ENCODE measurements at regions not wholly inside any gene's neighbourhood (a gene's known extent, or its start where the extent isn't known, plus 50 kb on each side); places are given as distances from the start of the nearest gene placed in this dataset.

GRCh38 chr5:126195410-126196100, 227.7 kb upstream of the GRAMD2B start:
- Mint-ChIP-seq H3K27ac (no peak overlapping the region), H3K4me3 (no peak overlapping the region), H3K4me1 (no peaks in the 10 kb centered on the region), H3K36me3 (no peaks in the 10 kb centered on the region), H3K9me3 (peaks cover 0 to 15% (median 1%) of the 10 kb centered on the region in 11 donors), H3K27me3 (peaks cover 0 to 7% (median 0%) of the 10 kb centered on the region in 5 donors)
- ChIA-PET CTCF (no interaction called here), POLR2A (no interaction called here)
- H3K36me3 ChIP-seq (ENCODE audit: control insufficient read depth in 2 of 3, insufficient read depth in 3 of 3, low read length in 3 of 3), result no peaks in the 10 kb centered on the region
- no peak overlapping the region for H3K27ac ChIP-seq (ENCODE audit: low read depth, low read length)
- no peaks in the 10 kb centered on the region for H3K4me1 ChIP-seq (ENCODE audit: control insufficient read depth in 2 of 2, insufficient read depth in 2 of 2, low read length in 2 of 2)
- no peaks in the 10 kb centered on the region for H3K27me3 ChIP-seq (ENCODE audit: control insufficient read depth in 2 of 2, insufficient read depth in 2 of 2, low read length in 2 of 2)
- DNase-seq, result no peak
- no peak for ATAC-seq
- intact Hi-C loops (cut with micrococcal nuclease), result loop anchor here in 1 of 2 donors (10.0 kb wide), 1 partner anchor 689 kb away; no protein-coding TSS in a partner anchor
- H3K9me3 ChIP-seq (ENCODE audit: control insufficient read depth in 2 of 3, low read length in 3 of 3), result no peaks in the 10 kb centered on the region
- H3K4me3 ChIP-seq (ENCODE audit: low read length), result no peak overlapping the region

- POLR2A ChIA-PET, result no interaction called here
- no peak for ATAC-seq
Measured at GRCh38 chr5:126198531-126198930, 224.7 kb upstream of the GRAMD2B start.

GRCh38 chr5:126199467-126199866, 223.7 kb upstream of the GRAMD2B start:
- Mint-ChIP-seq H3K4me3 (no peak overlapping the region), H3K4me1 (no peaks in the 10 kb centered on the region), H3K36me3 (no peaks in the 10 kb centered on the region), H3K9me3 (peaks cover 0 to 19% (median 6%) of the 10 kb centered on the region in 11 donors), H3K27ac (no peak overlapping the region), H3K27me3 (peaks cover 0 to 7% (median 2%) of the 10 kb centered on the region in 5 donors)
- Histone ChIP-seq H3K27ac (ENCODE audit: low read depth, low read length) (no peak overlapping the region), H3K27me3 (ENCODE audit: control insufficient read depth in 2 of 2, insufficient read depth in 2 of 2, low read length in 2 of 2) (no peaks in the 10 kb centered on the region), H3K9me3 (ENCODE audit: control insufficient read depth in 2 of 3, low read length in 3 of 3) (no peaks in the 10 kb centered on the region), H3K4me1 (ENCODE audit: control insufficient read depth in 2 of 2, insufficient read depth in 2 of 2, low read length in 2 of 2) (no peaks in the 10 kb centered on the region), H3K36me3 (ENCODE audit: control insufficient read depth in 2 of 3, insufficient read depth in 3 of 3, low read length in 3 of 3) (no peaks in the 10 kb centered on the region), H3K4me3 (ENCODE audit: low read length) (no peak overlapping the region)
- ChIA-PET CTCF (no interaction called here), POLR2A (no interaction called here)
- DNase-seq (no peak), ATAC-seq (no peak)
- intact Hi-C loops (cut with micrococcal nuclease), result loop anchor here in 1 of 2 donors (10.0 kb wide), 1 partner anchor 685 kb away; no protein-coding TSS in a partner anchor

More at GRCh38 chr5:126198531-126198930, 224.7 kb upstream of the GRAMD2B start:
- intact Hi-C loops (cut with micrococcal nuclease), result loop anchor here in 1 of 2 donors (10.0 kb wide), 1 partner anchor 686 kb away; no protein-coding TSS in a partner anchor
- Histone ChIP-seq H3K36me3 (ENCODE audit: control insufficient read depth in 2 of 3, insufficient read depth in 3 of 3, low read length in 3 of 3) (no peaks in the 10 kb centered on the region), H3K9me3 (ENCODE audit: control insufficient read depth in 2 of 3, low read length in 3 of 3) (no peaks in the 10 kb centered on the region), H3K27ac (ENCODE audit: low read depth, low read length) (no peak overlapping the region), H3K27me3 (ENCODE audit: control insufficient read depth in 2 of 2, insufficient read depth in 2 of 2, low read length in 2 of 2) (no peaks in the 10 kb centered on the region), H3K4me3 (ENCODE audit: low read length) (no peak overlapping the region), H3K4me1 (ENCODE audit: control insufficient read depth in 2 of 2, insufficient read depth in 2 of 2, low read length in 2 of 2) (no peaks in the 10 kb centered on the region)
- CTCF ChIA-PET, result no interaction called here
- Mint-ChIP-seq H3K27me3 (peaks cover 0 to 7% (median 2%) of the 10 kb centered on the region in 5 donors), H3K4me1 (no peaks in the 10 kb centered on the region), H3K27ac (no peak overlapping the region), H3K4me3 (no peak overlapping the region), H3K9me3 (peaks cover 0 to 13% (median 6%) of the 10 kb centered on the region in 11 donors), H3K36me3 (no peaks in the 10 kb centered on the region)
- no peak for DNase-seq

- no peaks in the 10 kb centered on the region for H3K4me1 Mint-ChIP-seq
- intact Hi-C loops (cut with micrococcal nuclease), result no loop called here
- H3K27me3 Mint-ChIP-seq, result no peaks in the 10 kb centered on the region
- Histone ChIP-seq H3K27me3 (ENCODE audit: control insufficient read depth in 2 of 2, insufficient read depth in 2 of 2, low read length in 2 of 2) (no peaks in the 10 kb centered on the region), H3K36me3 (ENCODE audit: control insufficient read depth in 2 of 3, insufficient read depth in 3 of 3, low read length in 3 of 3) (no peaks in the 10 kb centered on the region), H3K27ac (ENCODE audit: low read depth, low read length) (no peak overlapping the region), H3K4me1 (ENCODE audit: control insufficient read depth in 2 of 2, insufficient read depth in 2 of 2, low read length in 2 of 2) (no peaks in the 10 kb centered on the region), H3K9me3 (ENCODE audit: control insufficient read depth in 2 of 3, low read length in 3 of 3) (no peaks in the 10 kb centered on the region), H3K4me3 (ENCODE audit: low read length) (no peak overlapping the region)
- peaks cover 0 to 48% (median 14%) of the 10 kb centered on the region in 11 donors for H3K9me3 Mint-ChIP-seq
- H3K36me3 Mint-ChIP-seq, result peaks cover 0 to 8% (median 0%) of the 10 kb centered on the region in 5 donors
- ATAC-seq, result no peak
- ChIA-PET POLR2A (no interaction called here), CTCF (no interaction called here)
- no peak overlapping the region for H3K27ac Mint-ChIP-seq
- DNase-seq, result no peak
- no peak overlapping the region for H3K4me3 Mint-ChIP-seq
Measured at GRCh38 chr5:126208691-126209090, 214.5 kb upstream of the GRAMD2B start.

- H3K27me3 Mint-ChIP-seq, result no peaks in the 10 kb centered on the region
- CTCF ChIA-PET, result interaction anchor here (0.6 kb wide), 1 partner anchor 383 kb away, joined by 3 read pairs; no protein-coding TSS in a partner anchor
- no peaks in the 10 kb centered on the region for H3K9me3 ChIP-seq (ENCODE audit: control insufficient read depth in 2 of 3, low read length in 3 of 3)
- no peak overlapping the region for H3K27ac Mint-ChIP-seq
- POLR2A ChIA-PET, result no interaction called here
- H3K27ac ChIP-seq (ENCODE audit: low read depth, low read length), result no peak overlapping the region
- H3K4me3 ChIP-seq (ENCODE audit: low read length), result no peak overlapping the region
- no peaks in the 10 kb centered on the region for H3K36me3 Mint-ChIP-seq
- H3K4me3 Mint-ChIP-seq, result no peak overlapping the region
- intact Hi-C loops (cut with micrococcal nuclease), result no loop called here
- peaks cover 0 to 41% (median 8%) of the 10 kb centered on the region in 11 donors for H3K9me3 Mint-ChIP-seq
- H3K27me3 ChIP-seq (ENCODE audit: control insufficient read depth in 2 of 2, insufficient read depth in 2 of 2, low read length in 2 of 2), result no peaks in the 10 kb centered on the region
- H3K4me1 ChIP-seq (ENCODE audit: control insufficient read depth in 2 of 2, insufficient read depth in 2 of 2, low read length in 2 of 2), result no peaks in the 10 kb centered on the region
- DNase-seq (no peak), ATAC-seq (no peak)
- no peaks in the 10 kb centered on the region for H3K36me3 ChIP-seq (ENCODE audit: control insufficient read depth in 2 of 3, insufficient read depth in 3 of 3, low read length in 3 of 3)
- H3K4me1 Mint-ChIP-seq, result no peaks in the 10 kb centered on the region
Measured at GRCh38 chr5:126210955-126211354, 212.3 kb upstream of the GRAMD2B start.

GRCh38 chr5:126219616-126220015, 203.6 kb upstream of the GRAMD2B start:
- Histone ChIP-seq H3K36me3 (ENCODE audit: control insufficient read depth in 2 of 3, insufficient read depth in 3 of 3, low read length in 3 of 3) (no peaks in the 10 kb centered on the region), H3K4me3 (ENCODE audit: low read length) (no peak overlapping the region), H3K27me3 (ENCODE audit: control insufficient read depth in 2 of 2, insufficient read depth in 2 of 2, low read length in 2 of 2) (no peaks in the 10 kb centered on the region), H3K27ac (ENCODE audit: low read depth, low read length) (no peak overlapping the region), H3K4me1 (ENCODE audit: control insufficient read depth in 2 of 2, insufficient read depth in 2 of 2, low read length in 2 of 2) (no peaks in the 10 kb centered on the region), H3K9me3 (ENCODE audit: control insufficient read depth in 2 of 3, low read length in 3 of 3) (peaks cover 0 to 3% (median 0%) of the 10 kb centered on the region in 3 experiments)
- no peaks in the 10 kb centered on the region for H3K4me1 Mint-ChIP-seq
- H3K27me3 Mint-ChIP-seq, result no peaks in the 10 kb centered on the region
- no peak overlapping the region for H3K27ac Mint-ChIP-seq
- ATAC-seq (no peak), DNase-seq (no peak)
- ChIA-PET POLR2A (no interaction called here), CTCF (no interaction called here)
- peaks cover 4 to 50% (median 12%) of the 10 kb centered on the region in 11 donors for H3K9me3 Mint-ChIP-seq
- no peak overlapping the region for H3K4me3 Mint-ChIP-seq
- H3K36me3 Mint-ChIP-seq, result no peaks in the 10 kb centered on the region
- intact Hi-C loops (cut with micrococcal nuclease), result no loop called here

- Mint-ChIP-seq H3K4me1 (no peaks in the 10 kb centered on the region), H3K9me3 (peaks cover 4 to 52% (median 12%) of the 10 kb centered on the region in 11 donors), H3K36me3 (no peaks in the 10 kb centered on the region), H3K27ac (no peak overlapping the region), H3K4me3 (no peak overlapping the region), H3K27me3 (no peaks in the 10 kb centered on the region)
- ATAC-seq (no peak), DNase-seq (no peak)
- H3K27ac ChIP-seq (ENCODE audit: low read depth, low read length), result no peak overlapping the region
- H3K9me3 ChIP-seq (ENCODE audit: control insufficient read depth in 2 of 3, low read length in 3 of 3), result peaks cover 0 to 3% (median 0%) of the 10 kb centered on the region in 3 experiments
- CTCF ChIA-PET, result no interaction called here
- H3K27me3 ChIP-seq (ENCODE audit: control insufficient read depth in 2 of 2, insufficient read depth in 2 of 2, low read length in 2 of 2), result no peaks in the 10 kb centered on the region
- POLR2A ChIA-PET, result no interaction called here
- no peaks in the 10 kb centered on the region for H3K36me3 ChIP-seq (ENCODE audit: control insufficient read depth in 2 of 3, insufficient read depth in 3 of 3, low read length in 3 of 3)
- no peaks in the 10 kb centered on the region for H3K4me1 ChIP-seq (ENCODE audit: control insufficient read depth in 2 of 2, insufficient read depth in 2 of 2, low read length in 2 of 2)
- H3K4me3 ChIP-seq (ENCODE audit: low read length), result no peak overlapping the region
- intact Hi-C loops (cut with micrococcal nuclease), result no loop called here
Measured at GRCh38 chr5:126220725-126221124, 202.5 kb upstream of the GRAMD2B start.

All from naive thymus-derived CD4-positive, alpha-beta T cell (primary cell).